Right atrium auricular region (tissue), 2 donors: ENCODE measurements at regions not wholly inside any gene's neighbourhood (a gene's known extent, or its start where the extent isn't known, plus 50 kb on each side); places are given as distances from the start of the nearest gene placed in this dataset.

Experiments
- DNase-seq: peaks from one replicate; pipeline ENCODE4 v3.0.0-alpha.2; 2019; ENCODE audit warnings: low spot score
- H3K27ac ChIP-seq, 2 donors: fragments of 200-600 bp; sonication (generic); 1 replicate in 1 of 2; 2 replicates in 1 of 2; pipeline ENCODE4 v1.5.1; 2016 to 2019
- H3K27me3 ChIP-seq, 2 donors: fragments of 200-600 bp; sonication (generic); one replicate each; pipeline versions ENCODE4 v1.5.1 to v1.6.0; 2017 to 2019
- H3K36me3 ChIP-seq: fragments of 200-600 bp; sonication (generic); one replicate; pipeline ENCODE4 v1.5.1; 2016
- H3K4me1 ChIP-seq, 2 donors: fragments of 200-600 bp; sonication (generic); one replicate each; pipeline versions ENCODE4 v1.5.1 to v1.6.0; 2017 to 2019
- H3K4me3 ChIP-seq, 2 donors: fragments of 200-600 bp; sonication (generic); 1 replicate in 1 of 2; 2 replicates in 1 of 2; pipeline ENCODE4 v1.5.1; 2017 to 2019; ENCODE audit warnings: mild to moderate bottlenecking in 1 of 2, moderate library complexity in 1 of 2
- H3K9me3 ChIP-seq, 2 donors: fragments of 200-600 bp; sonication (generic); one replicate each; pipeline ENCODE4 v1.5.1; 2019
- CTCF ChIP-seq, 2 donors: fragments of 200-600 bp; sonication (generic); IDR thresholded peaks; one replicate each; pipeline ENCODE4 v1.5.1; 2019; ENCODE audit warnings: antibody characterized with exemption in 2 of 2

- Histone ChIP-seq H3K27ac (no peak overlapping the region), H3K36me3 (no peaks in the 10 kb centered on the region), H3K9me3 (no peaks in the 10 kb centered on the region), H3K4me1 (peaks cover 0 to 20% of the 10 kb centered on the region in 2 donors), H3K27me3 (no peaks in the 10 kb centered on the region), H3K4me3 (no peak overlapping the region)
- no peak for DNase-seq
- TF ChIP-seq CTCF (IDR thresholded peaks at IDR 0.05): no peak
Measured at GRCh38 chr16:66136841-66137240, 229.7 kb upstream of the CDH5 start.

- TF ChIP-seq CTCF (IDR thresholded peaks at IDR 0.05): no peak
Measured at GRCh38 chr16:66135838-66136237, 230.7 kb upstream of the CDH5 start.

GRCh38 chr16:66135421-66135831 lies 231.1 kb upstream of the CDH5 start:
- Histone ChIP-seq H3K9me3 (no peaks in the 10 kb centered on the region), H3K4me3 (no peak overlapping the region), H3K27ac (peak overlapping the region; percentile 64 to 72), H3K27me3 (no peaks in the 10 kb centered on the region), H3K4me1 (peaks cover 0 to 20% of the 10 kb centered on the region in 2 donors), H3K36me3 (no peaks in the 10 kb centered on the region)
- no peak for TF ChIP-seq CTCF (IDR thresholded peaks at IDR 0.05)
- peak; percentile 66 for DNase-seq

More at GRCh38 chr16:66135838-66136237, 230.7 kb upstream of the CDH5 start:
- Histone ChIP-seq H3K27ac (peak overlapping the region; percentile 64 to 72), H3K9me3 (no peaks in the 10 kb centered on the region), H3K27me3 (no peaks in the 10 kb centered on the region), H3K4me3 (no peak overlapping the region), H3K36me3 (no peaks in the 10 kb centered on the region), H3K4me1 (peaks cover 0 to 20% of the 10 kb centered on the region in 2 donors)
- DNase-seq: no peak

- DNase-seq: no peak
- peak overlapping the region; percentile 64 to 72 for H3K27ac ChIP-seq
- no peak overlapping the region for H3K4me3 ChIP-seq
- no peaks in the 10 kb centered on the region for H3K9me3 ChIP-seq
- no peaks in the 10 kb centered on the region for H3K27me3 ChIP-seq
- TF ChIP-seq CTCF (IDR thresholded peaks at IDR 0.05): no peak
- peaks cover 0 to 20% of the 10 kb centered on the region in 2 donors for H3K4me1 ChIP-seq
- H3K36me3 ChIP-seq: no peaks in the 10 kb centered on the region
Measured at GRCh38 chr16:66134875-66135274, 231.6 kb upstream of the CDH5 start.

- no peak for DNase-seq
- no peak for TF ChIP-seq CTCF (IDR thresholded peaks at IDR 0.05)
- no peaks in the 10 kb centered on the region for H3K27me3 ChIP-seq
Measured at GRCh38 chr16:66133643-66134338, 232.7 kb upstream of the CDH5 start.

GRCh38 chr16:66131895-66132294 lies 234.6 kb upstream of the CDH5 start:
- H3K36me3 ChIP-seq: no peaks in the 10 kb centered on the region
- H3K27ac ChIP-seq: no peak overlapping the region
- no peak for TF ChIP-seq CTCF (IDR thresholded peaks at IDR 0.05)
- no peaks in the 10 kb centered on the region for H3K9me3 ChIP-seq
- no peak for DNase-seq
- peaks cover 0 to 35% of the 10 kb centered on the region in 2 donors for H3K4me1 ChIP-seq
- no peak overlapping the region for H3K4me3 ChIP-seq
- H3K27me3 ChIP-seq: no peaks in the 10 kb centered on the region

More at GRCh38 chr16:66133643-66134338, 232.7 kb upstream of the CDH5 start:
- H3K9me3 ChIP-seq: no peaks in the 10 kb centered on the region
- no peak overlapping the region for H3K27ac ChIP-seq
- peaks cover 0 to 20% of the 10 kb centered on the region in 2 donors for H3K4me1 ChIP-seq
- H3K4me3 ChIP-seq: no peak overlapping the region
- no peaks in the 10 kb centered on the region for H3K36me3 ChIP-seq
